Fibroblast of lung (primary cell): ENCODE measurements at regions not wholly inside any gene's neighbourhood (a gene's known extent, or its start where the extent isn't known, plus 50 kb on each side); places are given as distances from the start of the nearest gene placed in this dataset.

Experiments used
- DNase-seq, 2 donors: peaks; one replicate each; pipeline versions ENCODE4 v3.0.0 to v3.0.0-alpha.2; 2010; ENCODE audit warnings: low read depth in 2 of 2
- H2AFZ ChIP-seq: 2 replicates; pipeline ENCODE4 v1.5.1; 2012; ENCODE audit warnings: low read length, control low read depth, inconsistent platforms
- H3K27ac ChIP-seq: 2 replicates; pipeline ENCODE4 v1.5.1; 2011; ENCODE audit warnings: low read length, control low read depth; ENCODE audit not compliant: insufficient read depth
- H3K27me3 ChIP-seq: 2 replicates; pipeline ENCODE4 v1.5.1; 2011; ENCODE audit warnings: mild to moderate bottlenecking, low read length; ENCODE audit not compliant: control insufficient read depth, insufficient read depth
- H3K36me3 ChIP-seq: 2 replicates; pipeline ENCODE4 v1.5.1; 2011; ENCODE audit warnings: low read length; ENCODE audit not compliant: control insufficient read depth, insufficient read depth
- H3K4me1 ChIP-seq: 2 replicates; pipeline ENCODE4 v1.5.1; 2011; ENCODE audit warnings: low read length; ENCODE audit not compliant: control insufficient read depth, insufficient read depth; ENCODE audit errors: extremely low read depth
- H3K4me2 ChIP-seq: 2 replicates; pipeline ENCODE4 v1.5.1; 2011; ENCODE audit warnings: low read length, control low read depth; ENCODE audit not compliant: insufficient read depth; ENCODE audit errors: extremely low read depth
- H3K4me3 ChIP-seq, 4 experiments: fragments of 200-600 bp in 1 of 4; sonication (generic) in 1 of 4; replicated peaks in 1 of 4; 2 replicates each; pipeline ENCODE4 v1.5.1; 2011 to 2016; ENCODE audit warnings: low read length in 4 of 4, low read depth in 3 of 4, mild to moderate bottlenecking in 3 of 4, control low read depth in 2 of 4, inconsistent platforms in 1 of 4, mixed read lengths in 1 of 4; ENCODE audit not compliant: insufficient read depth in 1 of 4; ENCODE audit errors: control extremely low read depth in 1 of 4
- H3K79me2 ChIP-seq: 2 replicates; pipeline ENCODE4 v1.5.1; 2012; ENCODE audit warnings: mild to moderate bottlenecking, low read length, inconsistent platforms; ENCODE audit not compliant: control insufficient read depth, insufficient read depth
- H3K9ac ChIP-seq: 2 replicates; pipeline ENCODE4 v1.5.1; 2011; ENCODE audit warnings: mild to moderate bottlenecking, low read length, control low read depth; ENCODE audit not compliant: insufficient read depth
- H3K9me3 ChIP-seq: 2 replicates; pipeline ENCODE4 v1.5.1; 2012; ENCODE audit warnings: low read depth, low read length; ENCODE audit not compliant: control insufficient read depth, insufficient read depth
- H4K20me1 ChIP-seq: 2 replicates; pipeline ENCODE4 v1.5.1; 2011; ENCODE audit warnings: low read length; ENCODE audit not compliant: control insufficient read depth, insufficient read depth; ENCODE audit errors: extremely low read depth
- EZH2 ChIP-seq: IDR thresholded peaks from 2 replicates; pipeline ENCODE4 v1.5.1; 2012; ENCODE audit warnings: low read length, control low read depth, mild to moderate bottlenecking; ENCODE audit errors: missing control alignments
- TF ChIP-seq, protein P1 (sequence below), 2 donors: IDR thresholded peaks in 1 of 2; conservative IDR thresholded peaks in 1 of 2; 1 replicate in 1 of 2; 2 replicates in 1 of 2; pipeline ENCODE4 v1.5.1; 2011 to 2012; ENCODE audit warnings: low read length in 2 of 2, control low read depth in 1 of 2, inconsistent platforms in 1 of 2, low read depth in 1 of 2, mild to moderate bottlenecking in 1 of 2

DNA sequence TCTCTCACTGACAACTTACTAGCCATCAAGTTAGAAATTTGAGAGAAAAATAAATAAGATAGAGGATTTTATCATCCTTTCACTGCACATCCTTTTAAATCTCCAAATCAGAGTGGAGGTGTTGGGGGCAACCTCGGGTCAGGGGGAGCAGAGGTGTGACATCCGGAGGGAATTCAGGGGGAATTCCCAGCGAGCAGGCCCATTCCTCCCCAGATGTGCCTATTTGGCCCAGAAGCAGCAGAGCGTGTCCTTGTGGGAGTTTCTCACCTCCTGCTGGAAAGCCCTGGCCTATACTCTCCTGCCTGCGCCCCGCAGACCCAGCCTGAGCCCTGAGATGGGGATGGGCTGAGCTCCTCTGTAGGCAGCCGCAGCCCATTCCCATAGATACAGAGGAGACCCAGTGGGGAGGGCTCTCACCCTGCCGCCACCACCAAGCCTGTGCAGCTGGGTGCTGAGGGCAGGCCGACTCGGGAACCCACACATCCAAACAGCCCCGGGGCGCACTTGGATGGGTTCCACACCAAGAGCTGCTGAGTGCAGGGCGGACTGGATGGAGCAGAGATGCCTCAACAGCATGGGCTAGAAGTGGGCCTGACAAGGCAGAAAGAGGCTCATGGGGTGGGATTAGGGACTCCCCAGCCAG lies 124.5 kb downstream of the CXCL12 start:
- peaks cover 14% of the 10 kb centered on the region for H3K4me1 ChIP-seq
- DNase-seq = no peak
- TF ChIP-seq, protein P1, sequence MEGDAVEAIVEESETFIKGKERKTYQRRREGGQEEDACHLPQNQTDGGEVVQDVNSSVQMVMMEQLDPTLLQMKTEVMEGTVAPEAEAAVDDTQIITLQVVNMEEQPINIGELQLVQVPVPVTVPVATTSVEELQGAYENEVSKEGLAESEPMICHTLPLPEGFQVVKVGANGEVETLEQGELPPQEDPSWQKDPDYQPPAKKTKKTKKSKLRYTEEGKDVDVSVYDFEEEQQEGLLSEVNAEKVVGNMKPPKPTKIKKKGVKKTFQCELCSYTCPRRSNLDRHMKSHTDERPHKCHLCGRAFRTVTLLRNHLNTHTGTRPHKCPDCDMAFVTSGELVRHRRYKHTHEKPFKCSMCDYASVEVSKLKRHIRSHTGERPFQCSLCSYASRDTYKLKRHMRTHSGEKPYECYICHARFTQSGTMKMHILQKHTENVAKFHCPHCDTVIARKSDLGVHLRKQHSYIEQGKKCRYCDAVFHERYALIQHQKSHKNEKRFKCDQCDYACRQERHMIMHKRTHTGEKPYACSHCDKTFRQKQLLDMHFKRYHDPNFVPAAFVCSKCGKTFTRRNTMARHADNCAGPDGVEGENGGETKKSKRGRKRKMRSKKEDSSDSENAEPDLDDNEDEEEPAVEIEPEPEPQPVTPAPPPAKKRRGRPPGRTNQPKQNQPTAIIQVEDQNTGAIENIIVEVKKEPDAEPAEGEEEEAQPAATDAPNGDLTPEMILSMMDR (conservative IDR thresholded peaks at IDR 0.05 in 1 of 2, IDR thresholded peaks at IDR 0.05 in 1 of 2; ENCODE audit: low read depth in 1 of 2, low read length in 2 of 2) = no peak
- TF ChIP-seq EZH2 = no peak
- H3K79me2 ChIP-seq = no peaks in the 10 kb centered on the region
- H3K9me3 ChIP-seq = no peaks in the 10 kb centered on the region
- no peak overlapping the region for H2AFZ ChIP-seq
- H3K27ac ChIP-seq = no peak overlapping the region
- H3K4me2 ChIP-seq = no peak overlapping the region
- H3K9ac ChIP-seq = no peak overlapping the region
- no peaks in the 10 kb centered on the region for H3K36me3 ChIP-seq
- H4K20me1 ChIP-seq = no peaks in the 10 kb centered on the region
- H3K27me3 ChIP-seq = no peaks in the 10 kb centered on the region
- H3K4me3 ChIP-seq = no peak overlapping the region

DNA sequence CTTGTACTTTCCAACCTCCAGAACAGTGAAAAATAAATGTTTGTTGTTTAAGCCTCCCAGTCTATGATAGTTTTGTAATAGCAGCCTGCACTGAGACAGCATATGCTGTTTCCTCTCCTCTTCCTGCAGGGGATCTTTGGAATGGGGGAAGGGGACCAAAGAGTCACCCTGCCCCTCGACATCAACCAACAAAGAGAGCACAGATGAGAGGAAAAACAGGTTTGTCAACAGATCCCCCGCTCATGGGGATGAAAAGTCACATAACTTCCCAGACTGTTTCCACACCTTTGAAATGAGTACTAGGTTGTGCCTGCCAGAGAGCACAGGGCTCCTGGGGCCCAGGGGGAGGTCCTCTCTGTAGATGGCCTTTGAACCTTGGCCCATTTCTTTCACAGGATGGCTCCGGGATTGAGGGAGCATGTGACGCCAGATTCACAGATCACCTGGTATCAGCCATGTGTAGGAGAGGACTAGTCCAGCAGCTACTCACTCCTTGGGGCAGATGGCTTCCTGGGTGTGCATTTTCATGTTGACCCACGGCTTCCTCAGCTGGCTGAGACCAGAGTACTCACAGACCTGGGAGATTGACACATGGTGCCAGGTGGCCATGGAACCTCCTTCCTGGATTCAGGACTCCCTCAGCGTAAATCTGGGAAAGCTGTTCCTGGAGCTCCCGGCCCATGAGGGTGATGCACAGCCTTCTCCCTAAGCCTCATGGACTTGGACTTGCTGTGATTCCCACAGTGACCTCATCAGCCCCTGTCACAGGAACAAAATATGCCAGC lies 125.6 kb downstream of the CXCL12 start:
- no peak for DNase-seq
- no peak overlapping the region for H2AFZ ChIP-seq
- no peaks in the 10 kb centered on the region for H3K9me3 ChIP-seq
- H4K20me1 ChIP-seq = no peaks in the 10 kb centered on the region
- H3K27me3 ChIP-seq = no peaks in the 10 kb centered on the region
- H3K4me1 ChIP-seq = peaks cover 14% of the 10 kb centered on the region
- TF ChIP-seq, protein P1 (conservative IDR thresholded peaks at IDR 0.05 in 1 of 2, IDR thresholded peaks at IDR 0.05 in 1 of 2; ENCODE audit: low read depth in 1 of 2, low read length in 2 of 2) = no peak
- TF ChIP-seq EZH2 = no peak
- H3K27ac ChIP-seq = no peak overlapping the region
- H3K4me2 ChIP-seq = no peak overlapping the region
- no peaks in the 10 kb centered on the region for H3K79me2 ChIP-seq
- no peak overlapping the region for H3K9ac ChIP-seq
- H3K4me3 ChIP-seq = no peak overlapping the region
- no peaks in the 10 kb centered on the region for H3K36me3 ChIP-seq

DNA sequence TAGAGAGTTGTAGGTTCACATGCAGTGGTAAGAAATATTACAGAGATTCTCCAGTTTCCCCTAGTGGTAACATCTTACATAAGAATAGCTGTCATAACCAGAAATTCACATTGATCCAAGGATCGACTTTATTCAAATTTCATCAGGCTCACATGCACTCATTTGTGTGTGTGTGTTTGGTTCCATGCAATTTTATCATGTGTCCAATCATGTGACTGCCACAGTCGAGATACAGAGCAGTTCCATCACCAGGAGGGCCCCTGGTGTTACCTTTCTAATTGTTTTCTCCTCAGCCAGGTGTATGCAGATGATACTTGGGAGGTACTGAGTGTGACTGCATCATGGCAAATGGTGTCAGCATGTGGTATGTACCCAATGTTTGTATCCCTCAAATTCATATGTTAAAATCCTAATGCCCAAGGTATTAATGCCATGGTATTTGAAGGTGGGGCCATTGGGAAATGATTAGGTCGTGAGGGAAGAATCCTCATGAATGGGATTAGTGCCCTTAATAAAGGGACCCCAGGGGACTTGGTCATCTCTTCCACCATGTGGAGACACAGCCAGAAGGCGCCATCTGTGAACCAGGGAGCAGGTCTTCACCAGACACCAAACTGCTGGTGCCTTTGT lies 126.3 kb downstream of the CXCL12 start:
- no peak overlapping the region for H3K9ac ChIP-seq

More for the DNA sequence above, 126.3 kb downstream of the CXCL12 start:
- no peaks in the 10 kb centered on the region for H3K9me3 ChIP-seq
- H4K20me1 ChIP-seq = no peaks in the 10 kb centered on the region
- H3K79me2 ChIP-seq = no peaks in the 10 kb centered on the region
- TF ChIP-seq, protein P1 (conservative IDR thresholded peaks at IDR 0.05 in 1 of 2, IDR thresholded peaks at IDR 0.05 in 1 of 2; ENCODE audit: low read depth in 1 of 2, low read length in 2 of 2) = no peak
- TF ChIP-seq EZH2 = no peak
- H3K4me1 ChIP-seq = peaks cover 9% of the 10 kb centered on the region
- H3K27ac ChIP-seq = no peak overlapping the region
- H2AFZ ChIP-seq = no peak overlapping the region
- H3K27me3 ChIP-seq = no peaks in the 10 kb centered on the region
- no peaks in the 10 kb centered on the region for H3K36me3 ChIP-seq
- H3K4me3 ChIP-seq = no peak overlapping the region
- DNase-seq = no peak
- H3K4me2 ChIP-seq = no peak overlapping the region
